Gastrocnemius medialis (tissue), 4 donors: ENCODE measurements at regions not wholly inside any gene's neighbourhood (a gene's known extent, or its start where the extent isn't known, plus 50 kb on each side); places are given as distances from the start of the nearest gene placed in this dataset.

Source experiments
- POLR2A ChIP-seq, 2 donors: fragments of 450-650 bp; IDR thresholded peaks; one replicate each; pipeline ENCODE4 v1.6.1; 2017; ENCODE audit warnings: antibody characterized with exemption in 2 of 2, mild to moderate bottlenecking in 2 of 2, moderate library complexity in 2 of 2
- TF ChIP-seq, protein P1 (sequence below), 5 experiments: fragments of 450-650 bp in 3 of 5; fragments of 200-600 bp in 2 of 5; sonication (generic) in 2 of 5; IDR thresholded peaks in 4 of 5; conservative IDR thresholded peaks in 1 of 5; 1 replicate in 4 of 5; 2 replicates in 1 of 5; pipeline ENCODE4 v1.5.1; 2016 to 2019; ENCODE audit warnings: antibody characterized with exemption in 5 of 5, mild to moderate bottlenecking in 3 of 5, moderate library complexity in 3 of 5

- TF ChIP-seq, protein P1, sequence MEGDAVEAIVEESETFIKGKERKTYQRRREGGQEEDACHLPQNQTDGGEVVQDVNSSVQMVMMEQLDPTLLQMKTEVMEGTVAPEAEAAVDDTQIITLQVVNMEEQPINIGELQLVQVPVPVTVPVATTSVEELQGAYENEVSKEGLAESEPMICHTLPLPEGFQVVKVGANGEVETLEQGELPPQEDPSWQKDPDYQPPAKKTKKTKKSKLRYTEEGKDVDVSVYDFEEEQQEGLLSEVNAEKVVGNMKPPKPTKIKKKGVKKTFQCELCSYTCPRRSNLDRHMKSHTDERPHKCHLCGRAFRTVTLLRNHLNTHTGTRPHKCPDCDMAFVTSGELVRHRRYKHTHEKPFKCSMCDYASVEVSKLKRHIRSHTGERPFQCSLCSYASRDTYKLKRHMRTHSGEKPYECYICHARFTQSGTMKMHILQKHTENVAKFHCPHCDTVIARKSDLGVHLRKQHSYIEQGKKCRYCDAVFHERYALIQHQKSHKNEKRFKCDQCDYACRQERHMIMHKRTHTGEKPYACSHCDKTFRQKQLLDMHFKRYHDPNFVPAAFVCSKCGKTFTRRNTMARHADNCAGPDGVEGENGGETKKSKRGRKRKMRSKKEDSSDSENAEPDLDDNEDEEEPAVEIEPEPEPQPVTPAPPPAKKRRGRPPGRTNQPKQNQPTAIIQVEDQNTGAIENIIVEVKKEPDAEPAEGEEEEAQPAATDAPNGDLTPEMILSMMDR (IDR thresholded peaks at IDR 0.05 in 4 of 5, conservative IDR thresholded peaks at IDR 0.05 in 1 of 5), result no peak
- TF ChIP-seq POLR2A (IDR thresholded peaks at IDR 0.05), result no peak
Measured at GRCh38 chr4:45475548-45475947, 648.3 kb downstream of the GABRG1 start.
